K562 (cell line): ENCODE measurements at regions not wholly inside any gene's neighbourhood (a gene's known extent, or its start where the extent isn't known, plus 50 kb on each side); places are given as distances from the start of the nearest gene placed in this dataset.
A peak's percentile ranks its signal among the peaks of the same experiment; 100 is the strongest.

Source experiments
- ATAC-seq: fragments of 200-7000 bp; cut with Tn5 transposase; 3 replicates; pipeline ENCODE4 v1.9.1; 2020; ENCODE audit warnings: moderate library complexity
- BruUV-seq: library from RNA; stranded (reverse); fragments of 400-500 nt; replicated peaks from 2 replicates; lab custom pipeline; 2021; lab: Mats Ljungman, UMichigan
- CTCF ChIA-PET: fragments of 300-600 bp; formaldehyde crosslinking; extraction: SDS; loops from one replicate; lab custom pipeline; 2021; ENCODE audit warnings: low intra/inter-chr PET ratio; lab: Yijun Ruan, JAX
- POLR2A ChIA-PET: fragments of 300-600, 350-650 bp; sonication (Branson Sonifier 250); formaldehyde crosslinking; extraction: SDS; loops from one replicate; lab custom pipeline; 2021; ENCODE audit warnings: antibody characterized with exemption, inconsistent platforms; lab: Yijun Ruan, JAX
- DNase-seq, 4 experiments: peaks; one replicate each; pipeline versions ENCODE4 v3.0.0 to v3.0.0-alpha.2; 2011 to 2018; ENCODE audit warnings: low spot score in 3 of 4, mixed read lengths in 3 of 4; ENCODE audit errors: extremely low read depth in 1 of 4
- FAIRE-seq: peaks from 2 replicates; lab custom pipeline; 2011; peaks lifted over from hg19 to GRCh38; lab: Jason Lieb, UNC
- H2AFZ ChIP-seq: 2 replicates; pipeline ENCODE4 v1.6.0; 2011; ENCODE audit warnings: low read depth, low read length, control low read depth, inconsistent platforms
- H3K27ac ChIP-seq: fragments of 200-600 bp; 3 replicates; pipeline ENCODE4 v1.8.0; 2011; ENCODE audit warnings: low read depth, mild to moderate bottlenecking, control low read depth, inconsistent platforms, low read length, moderate library complexity, mixed read lengths; ENCODE audit errors: extremely low read depth
- H3K27me3 ChIP-seq, 2 experiments: fragments of 300-600 bp in 1 of 2; 2 replicates in 1 of 2; 3 replicates in 1 of 2; pipeline versions ENCODE4 v1.6.0 to v1.8.0; 2011; ENCODE audit warnings: inconsistent platforms in 2 of 2, low read length in 2 of 2, mild to moderate bottlenecking in 1 of 2, mixed read lengths in 1 of 2, moderate library complexity in 1 of 2; ENCODE audit not compliant: control insufficient read depth in 2 of 2, insufficient read depth in 2 of 2
- H3K36me3 ChIP-seq: fragments of 300-600 bp; 3 replicates; pipeline ENCODE4 v1.8.0; 2011; ENCODE audit warnings: mild to moderate bottlenecking, low read length, inconsistent platforms; ENCODE audit not compliant: control insufficient read depth, insufficient read depth
- H3K4me1 ChIP-seq, 2 experiments: fragments of 200-600 bp in 1 of 2; replicated peaks in 1 of 2; 2 replicates in 1 of 2; 3 replicates in 1 of 2; pipeline versions ENCODE4 v1.5.1 to v1.8.0; 2011; ENCODE audit warnings: inconsistent platforms in 2 of 2, low read length in 2 of 2, mild to moderate bottlenecking in 1 of 2, mixed read lengths in 1 of 2, moderate library complexity in 1 of 2; ENCODE audit not compliant: control insufficient read depth in 2 of 2, insufficient read depth in 2 of 2
- H3K4me2 ChIP-seq: 2 replicates; pipeline ENCODE4 v1.6.1; 2011; ENCODE audit warnings: low read length, control low read depth, inconsistent platforms, mixed read lengths; ENCODE audit not compliant: insufficient read depth
- H3K4me3 ChIP-seq: fragments of 200-600 bp; sonication (generic), shearing (Covaris generic); 2 replicates; pipeline ENCODE4 v1.5.1; 2016; ENCODE audit warnings: control low read depth, inconsistent platforms
- H3K79me2 ChIP-seq: fragments of 200-600 bp; 3 replicates; pipeline ENCODE4 v1.8.0; 2011; ENCODE audit warnings: low read length, inconsistent platforms; ENCODE audit not compliant: control insufficient read depth, insufficient read depth
- H3K9ac ChIP-seq, 2 experiments: 2 replicates each; pipeline versions ENCODE4 v1.6.0 to v1.6.1; 2011; ENCODE audit warnings: low read depth in 2 of 2, low read length in 2 of 2, control low read depth in 1 of 2, inconsistent platforms in 1 of 2, mild to moderate bottlenecking in 1 of 2, mixed read lengths in 1 of 2; ENCODE audit not compliant: insufficient read depth in 1 of 2
- H3K9me1 ChIP-seq: one replicate; pipeline ENCODE4 v1.6.0; 2011; ENCODE audit warnings: inconsistent platforms, mild to moderate bottlenecking, low read length, moderate library complexity; ENCODE audit not compliant: control insufficient read depth, insufficient read depth
- H3K9me3 ChIP-seq: replicated peaks from 2 replicates; pipeline ENCODE4 v1.5.1; 2011; ENCODE audit warnings: low read depth, low read length, inconsistent platforms; ENCODE audit not compliant: control insufficient read depth, insufficient read depth
- H4K20me1 ChIP-seq: replicated peaks from 2 replicates; pipeline ENCODE4 v1.6.1; 2011; ENCODE audit warnings: low read length, inconsistent platforms, mixed read lengths; ENCODE audit not compliant: control insufficient read depth, insufficient read depth
- DPF2 ChIP-seq: fragments of 450-650 bp; IDR thresholded peaks from 2 replicates; pipeline ENCODE4 v1.6.1; 2016
- GATA2 ChIP-seq: sonication (generic); formaldehyde crosslinking; IDR thresholded peaks from 2 replicates; pipeline ENCODE4 v1.4.0; 2020; ENCODE audit warnings: mild to moderate bottlenecking, missing genetic modification reagents
- MECOM ChIP-seq: fragments of 250-450 bp; sonication (Bioruptor Pico); IDR thresholded peaks from 2 replicates; pipeline ENCODE4 v1.8.0; 2022; ENCODE audit warnings: inconsistent platforms
- MEIS2 ChIP-seq: fragments of 450-650 bp; IDR thresholded peaks from 2 replicates; pipeline ENCODE4 v1.6.1; 2014; ENCODE audit warnings: mild to moderate bottlenecking; ENCODE audit not compliant: partially characterized antibody
- PHF8 ChIP-seq: fragments of 200-600 bp; sonication (generic); IDR thresholded peaks from 2 replicates; pipeline ENCODE4 v1.6.1; 2012; ENCODE audit warnings: mixed run types, mild to moderate bottlenecking, inconsistent platforms, low read length, moderate library complexity, borderline replicate concordance
- TCF3 ChIP-seq: sonication (generic); formaldehyde crosslinking; IDR thresholded peaks from 2 replicates; pipeline ENCODE4 v1.4.0; 2020; ENCODE audit warnings: mild to moderate bottlenecking, missing genetic modification reagents
- ZFX ChIP-seq: sonication (generic); formaldehyde crosslinking; IDR thresholded peaks from 2 replicates; pipeline ENCODE4 v1.8.0; 2022; ENCODE audit warnings: mild to moderate bottlenecking, missing genetic modification reagents, moderate library complexity
- WGBS: fragments of 100-300 bp; shearing (Covaris generic); methylation state at CpG from one replicate; pipeline ENCODE4 v1.1.6; 2016; ENCODE audit warnings: low coverage, mixed read lengths; ENCODE audit not compliant: insufficient coverage; ENCODE audit errors: missing lambda C conversion rate; 5-methylcytosine and 5-hydroxymethylcytosine counted together
- in situ Hi-C: fragments of 300-500 bp; cut with MboI; formaldehyde crosslinking; loops from 4 replicates; pipeline ENCODE4 v1.15.0; 2018; ENCODE audit warnings: inconsistent platforms, mixed read lengths
- intact Hi-C: fragments of 100-400 bp; cut with micrococcal nuclease; formaldehyde crosslinking; loops from 2 replicates; pipeline ENCODE4 v1.14.2; 2022
- TF ChIP-seq, protein P1 (sequence below), 2 experiments: IDR thresholded peaks in 1 of 2; conservative IDR thresholded peaks in 1 of 2; 2 replicates each; pipeline ENCODE4 v1.6.1; 2016; ENCODE audit warnings: low read depth in 2 of 2, mild to moderate bottlenecking in 1 of 2, missing compliant biosample characterization in 1 of 2, missing genetic modification characterization in 1 of 2, moderate library complexity in 1 of 2
- TF ChIP-seq, protein P2 (sequence below): fragments of 250-450 bp; sonication (Bioruptor Pico); IDR thresholded peaks from 2 replicates; pipeline ENCODE4 v1.8.0; 2021; ENCODE audit warnings: mild to moderate bottlenecking, moderate library complexity

DNA sequence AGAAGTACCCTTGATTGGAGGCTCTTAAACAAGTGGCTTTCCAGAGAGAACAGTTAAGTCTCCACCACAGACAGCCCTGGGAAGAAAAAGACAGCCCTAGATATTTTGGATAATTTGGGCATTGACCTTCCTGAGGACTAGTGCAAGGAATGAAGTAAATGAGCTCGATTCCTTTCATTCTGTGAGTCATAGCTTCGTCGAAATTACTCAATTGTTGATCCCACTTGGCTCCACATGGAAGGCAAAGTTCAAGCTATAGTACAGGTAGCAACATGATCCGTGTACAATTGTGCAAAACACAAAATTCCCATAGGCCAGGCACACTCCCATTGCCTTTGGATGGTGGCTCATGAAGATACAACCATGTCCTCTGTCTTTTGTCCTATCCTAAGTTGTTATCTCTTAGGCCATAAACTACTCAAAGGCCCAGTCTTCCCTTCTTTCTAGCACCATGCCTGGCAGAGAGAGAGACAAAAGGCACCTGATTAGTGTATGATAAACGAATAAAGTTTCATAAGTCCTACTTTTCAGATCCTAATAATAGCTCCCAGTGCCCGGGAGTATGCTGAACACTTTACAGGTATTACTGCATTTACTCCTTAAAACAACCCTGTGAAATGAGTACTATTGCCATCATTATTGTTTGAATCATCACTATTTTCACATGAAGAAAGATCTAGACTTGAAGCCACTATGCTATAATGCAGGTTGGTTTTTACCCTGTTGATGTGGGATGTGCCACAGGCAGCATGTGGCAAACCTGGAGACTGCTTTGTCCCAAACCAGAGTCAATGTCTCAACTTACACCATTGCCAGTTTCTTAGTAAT is 116.7 kb upstream of the RANBP3L start:
- DNase-seq (no peak), FAIRE-seq (no peak), ATAC-seq (peak; percentile 30; the same call in 1 of the 3 replicates)
- CTCF ChIA-PET = no interaction called here
- H3K27me3 ChIP-seq = no peaks in the 10 kb centered on the region
- in situ Hi-C loops = loop anchor here (5.0 kb wide), 2 partner anchors 84 to 274 kb away; no protein-coding TSS in a partner anchor
- H3K36me3 ChIP-seq = no peaks in the 10 kb centered on the region
- 7% methylated on average over 6 of the region's 6 CpGs for WGBS
- H3K4me1 ChIP-seq = peaks cover 0 to 15% of the 10 kb centered on the region in 2 experiments; a peak in 2 of 5 replicates
- H3K4me3 ChIP-seq = no peak overlapping the region
- no peak overlapping the region for H3K27ac ChIP-seq
- no peaks in the 10 kb centered on the region for H4K20me1 ChIP-seq
- no peak overlapping the region for H3K4me2 ChIP-seq
- no TSS peak for BruUV-seq
- H3K9me3 ChIP-seq = no peaks in the 10 kb centered on the region
- H3K9me1 ChIP-seq = no peaks in the 10 kb centered on the region
- H3K9ac ChIP-seq = no peak overlapping the region
- intact Hi-C loops = loop anchor here (2.0 kb wide), 1 partner anchor 40 kb away; no protein-coding TSS in a partner anchor
- POLR2A ChIA-PET = interaction anchor here (1.0 to 1.8 kb wide), 4 partner anchors 10 to 86 kb away, joined by 3 to 6 read pairs (median 4); no protein-coding TSS in a partner anchor
- H3K79me2 ChIP-seq = no peaks in the 10 kb centered on the region
- 0 out of 2 replicates have a peak overlapping the region, but pooled peaks have one; percentile 32 for H2AFZ ChIP-seq
- TF ChIP-seq MECOM (peak; percentile 75), PHF8 (no peak), ZFX (CRISPR knock-in tag) (0 out of 2 replicates have a peak, but pooled peaks have one; percentile 14), TCF3 (0 out of 2 replicates have a peak, but pooled peaks have one; percentile 12), DPF2 (0 out of 2 replicates have a peak, but pooled peaks have one; percentile 11), MEIS2 (peak; percentile 75), GATA2 (CRISPR knock-in tag) (no peak)
- TF ChIP-seq, protein P1, sequence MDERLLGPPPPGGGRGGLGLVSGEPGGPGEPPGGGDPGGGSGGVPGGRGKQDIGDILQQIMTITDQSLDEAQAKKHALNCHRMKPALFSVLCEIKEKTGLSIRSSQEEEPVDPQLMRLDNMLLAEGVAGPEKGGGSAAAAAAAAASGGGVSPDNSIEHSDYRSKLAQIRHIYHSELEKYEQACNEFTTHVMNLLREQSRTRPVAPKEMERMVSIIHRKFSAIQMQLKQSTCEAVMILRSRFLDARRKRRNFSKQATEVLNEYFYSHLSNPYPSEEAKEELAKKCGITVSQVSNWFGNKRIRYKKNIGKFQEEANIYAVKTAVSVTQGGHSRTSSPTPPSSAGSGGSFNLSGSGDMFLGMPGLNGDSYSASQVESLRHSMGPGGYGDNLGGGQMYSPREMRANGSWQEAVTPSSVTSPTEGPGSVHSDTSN (CRISPR knock-in tag; IDR thresholded peaks at IDR 0.05; ENCODE audit: low read depth) = no peak
- TF ChIP-seq, protein P1 (tag; conservative IDR thresholded peaks at IDR 0.05; ENCODE audit: low read depth) = peak; percentile 70
- TF ChIP-seq, protein P2, sequence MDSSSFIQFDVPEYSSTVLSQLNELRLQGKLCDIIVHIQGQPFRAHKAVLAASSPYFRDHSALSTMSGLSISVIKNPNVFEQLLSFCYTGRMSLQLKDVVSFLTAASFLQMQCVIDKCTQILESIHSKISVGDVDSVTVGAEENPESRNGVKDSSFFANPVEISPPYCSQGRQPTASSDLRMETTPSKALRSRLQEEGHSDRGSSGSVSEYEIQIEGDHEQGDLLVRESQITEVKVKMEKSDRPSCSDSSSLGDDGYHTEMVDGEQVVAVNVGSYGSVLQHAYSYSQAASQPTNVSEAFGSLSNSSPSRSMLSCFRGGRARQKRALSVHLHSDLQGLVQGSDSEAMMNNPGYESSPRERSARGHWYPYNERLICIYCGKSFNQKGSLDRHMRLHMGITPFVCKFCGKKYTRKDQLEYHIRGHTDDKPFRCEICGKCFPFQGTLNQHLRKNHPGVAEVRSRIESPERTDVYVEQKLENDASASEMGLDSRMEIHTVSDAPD (CRISPR knock-in tag) = no peak
